PC-3 (cell line): ENCODE measurements at regions not wholly inside any gene's neighbourhood (a gene's known extent, or its start where the extent isn't known, plus 50 kb on each side); places are given as distances from the start of the nearest gene placed in this dataset.

ENCODE experiments used
- CTCF ChIP-seq: fragments of 300-600 bp; sonication (generic); conservative IDR thresholded peaks from 2 replicates; pipeline ENCODE4 v1.5.1; 2017; ENCODE audit warnings: antibody characterized with exemption, low read depth, mild to moderate bottlenecking, low read length
- EZH2phosphoT487 ChIP-seq: fragments of 300-600 bp; sonication (generic); IDR thresholded peaks from 2 replicates; pipeline ENCODE4 v1.6.1; 2018; ENCODE audit warnings: mild to moderate bottlenecking, antibody characterized with exemption, low read length, borderline replicate concordance

DNA sequence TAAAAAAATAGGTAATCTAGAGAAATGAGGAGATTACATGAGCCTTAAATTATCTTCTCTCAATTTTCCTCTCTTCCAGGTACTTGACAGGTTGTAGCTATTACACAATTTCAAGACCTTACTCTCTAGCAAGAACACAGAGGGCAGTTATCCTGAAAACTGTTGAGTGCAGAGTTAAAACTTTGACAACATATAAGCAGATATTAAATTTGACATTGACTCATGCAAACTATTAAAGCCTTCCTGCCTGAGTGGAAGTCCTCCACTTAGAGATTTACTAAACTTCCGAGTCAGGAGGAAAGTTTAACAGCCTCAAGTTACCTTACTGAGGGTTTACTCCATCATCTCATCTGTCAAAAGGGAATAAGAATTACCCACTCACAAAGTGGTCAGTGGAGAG, 73.5 kb upstream of the ARID5B start:
- no peak for TF ChIP-seq CTCF
- TF ChIP-seq EZH2phosphoT487: no peak
